GM18505 (cell line): ENCODE measurements at regions not wholly inside any gene's neighbourhood (a gene's known extent, or its start where the extent isn't known, plus 50 kb on each side); places are given as distances from the start of the nearest gene placed in this dataset.

ENCODE experiments used
- ATAC-seq: cut with Tn5 transposase; IDR thresholded peaks from one replicate; pipeline ENCODE4 v1.9.1; 2021; ENCODE audit not compliant: unreplicated experiment
- POLR2A ChIP-seq: IDR thresholded peaks from 4 replicates; pipeline ENCODE4 v1.6.1; 2011; ENCODE audit warnings: borderline replicate concordance; ENCODE audit not compliant: insufficient read depth, insufficient read length; ENCODE audit errors: extremely low read depth

DNA sequence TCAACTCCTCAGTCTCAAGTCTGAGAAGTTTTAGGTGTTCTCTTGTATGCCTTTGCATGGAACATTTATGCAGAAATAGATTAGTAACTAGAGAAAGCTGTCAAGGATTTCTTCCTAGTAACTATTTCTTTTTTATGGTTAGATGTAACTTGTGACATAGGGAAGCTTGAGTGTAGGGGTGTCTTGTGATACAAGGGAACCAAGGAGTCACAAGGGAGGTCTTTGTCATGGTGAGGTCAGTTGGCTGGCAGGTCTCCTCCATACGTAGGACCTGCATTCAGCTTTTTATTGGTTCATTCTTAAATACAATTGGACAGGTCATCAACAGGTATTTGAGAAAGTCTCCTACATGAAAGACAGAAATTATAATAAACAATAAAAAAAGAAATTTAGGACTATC is 394.0 kb upstream of the CCDC196 start:
- ATAC-seq = no peak
- TF ChIP-seq POLR2A = no peak

- no peak for ATAC-seq
- no peak for TF ChIP-seq POLR2A
Observed at GRCh38 chr14:66092748-66093147, 393.4 kb upstream of the CCDC196 start.

DNA sequence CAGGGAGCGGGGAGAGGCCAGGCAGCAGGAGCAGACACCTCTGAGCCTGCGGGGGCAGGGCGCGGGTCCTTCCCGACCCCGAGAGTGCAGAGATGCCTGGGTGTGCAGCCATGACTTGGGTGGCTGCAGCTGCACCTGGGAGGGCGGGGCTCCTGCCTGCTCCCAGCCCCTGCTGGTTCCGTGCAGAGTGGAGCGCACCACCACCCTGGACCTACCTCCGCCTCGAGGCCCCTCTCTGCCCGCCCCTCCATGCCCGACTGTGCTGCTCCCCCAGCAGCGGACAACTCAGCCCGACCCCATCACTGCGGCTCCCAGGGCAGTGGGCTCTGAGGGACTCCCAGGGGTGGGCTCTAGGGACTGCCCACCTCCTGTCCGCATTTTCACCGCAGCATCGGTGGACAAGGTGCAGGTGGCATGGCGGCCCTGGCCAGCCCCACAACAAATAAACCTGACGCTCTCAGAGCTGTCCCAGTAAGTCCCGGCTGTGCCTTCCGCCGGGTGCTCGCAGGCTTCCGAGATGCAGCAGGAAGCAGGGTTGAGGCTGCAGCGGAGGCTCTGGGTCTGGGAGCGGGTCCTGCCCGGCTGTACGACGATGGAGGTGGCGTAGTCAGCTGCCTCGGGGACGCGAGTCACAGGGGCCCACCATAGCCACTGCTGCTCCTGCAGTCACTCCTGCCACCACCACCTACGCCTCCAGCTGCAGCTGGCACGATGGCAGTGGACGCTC is 392.0 kb upstream of the CCDC196 start:
- no peak for ATAC-seq
- no peak for TF ChIP-seq POLR2A

- ATAC-seq = no peak
- no peak for TF ChIP-seq POLR2A
Observed at GRCh38 chr14:66099451-66099850, 386.7 kb upstream of the CCDC196 start.

DNA sequence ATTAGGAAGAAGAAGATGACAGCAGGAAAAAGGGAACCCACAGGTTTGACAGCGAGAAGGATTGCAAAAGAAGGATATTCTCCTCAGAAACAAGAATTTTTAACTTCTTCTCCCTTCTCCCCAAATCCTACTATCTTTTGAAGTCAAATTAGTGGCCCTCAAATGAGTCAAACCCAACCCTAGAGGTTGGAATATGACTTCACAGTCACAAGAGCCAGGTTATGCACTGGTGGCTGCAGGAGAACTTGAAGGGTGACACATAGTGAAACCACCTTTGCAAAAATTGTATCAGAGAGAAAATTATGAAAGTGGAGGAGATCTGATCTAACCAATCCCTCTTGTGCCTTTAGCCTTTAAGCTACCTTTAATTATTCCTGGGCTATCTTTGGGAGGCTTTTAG is 386.2 kb upstream of the CCDC196 start:
- no peak for TF ChIP-seq POLR2A
- peak; percentile 80 for ATAC-seq

DNA sequence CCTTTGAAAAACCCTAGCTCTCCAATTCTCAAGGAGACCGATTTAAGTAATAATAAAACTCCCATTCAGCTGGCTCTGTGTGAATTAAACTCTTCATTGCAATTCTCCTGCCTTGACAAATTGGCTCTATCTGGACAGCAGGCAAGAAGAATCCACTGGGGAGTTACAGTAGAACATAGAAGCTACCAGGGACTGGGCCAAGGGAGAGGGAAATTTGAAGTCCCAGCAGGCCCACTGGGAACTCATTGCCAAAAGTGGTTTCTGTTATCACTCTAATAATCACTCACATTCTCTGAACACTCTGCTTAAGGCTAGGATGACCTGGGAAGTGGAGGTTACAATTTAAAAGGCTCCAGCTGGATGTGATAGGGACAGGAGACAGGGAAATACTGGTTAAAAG is 384.5 kb upstream of the CCDC196 start:
- no peak for TF ChIP-seq POLR2A
- ATAC-seq = no peak

DNA sequence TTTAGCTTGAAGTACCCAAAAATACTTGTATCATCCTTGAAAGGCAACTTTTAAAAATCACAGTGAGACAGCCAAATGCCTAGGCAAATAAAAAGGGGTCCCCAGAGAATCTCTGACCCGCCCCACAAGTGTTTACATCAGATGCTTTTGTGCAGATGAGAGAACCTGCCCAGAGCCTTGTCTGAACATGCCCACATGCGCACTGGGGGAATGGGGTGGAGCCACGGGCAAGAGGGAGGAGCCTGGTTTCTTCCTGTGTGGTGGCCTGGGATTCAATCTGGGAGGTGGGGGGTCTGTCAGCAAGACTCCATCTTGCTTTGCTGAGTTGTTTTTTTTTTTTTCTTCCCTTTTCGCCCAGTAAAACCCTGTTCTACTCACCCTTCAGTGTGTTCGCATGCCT is 381.7 kb upstream of the CCDC196 start:
- no peak for ATAC-seq

GRCh38 chr14:66105815-66106214 is 380.4 kb upstream of the CCDC196 start:
- ATAC-seq = no peak
- no peak for TF ChIP-seq POLR2A

More for the DNA sequence above, 381.7 kb upstream of the CCDC196 start:
- TF ChIP-seq POLR2A = no peak

- TF ChIP-seq POLR2A = no peak
- ATAC-seq = no peak
Observed at GRCh38 chr14:66109426-66109825, 376.7 kb upstream of the CCDC196 start.

DNA sequence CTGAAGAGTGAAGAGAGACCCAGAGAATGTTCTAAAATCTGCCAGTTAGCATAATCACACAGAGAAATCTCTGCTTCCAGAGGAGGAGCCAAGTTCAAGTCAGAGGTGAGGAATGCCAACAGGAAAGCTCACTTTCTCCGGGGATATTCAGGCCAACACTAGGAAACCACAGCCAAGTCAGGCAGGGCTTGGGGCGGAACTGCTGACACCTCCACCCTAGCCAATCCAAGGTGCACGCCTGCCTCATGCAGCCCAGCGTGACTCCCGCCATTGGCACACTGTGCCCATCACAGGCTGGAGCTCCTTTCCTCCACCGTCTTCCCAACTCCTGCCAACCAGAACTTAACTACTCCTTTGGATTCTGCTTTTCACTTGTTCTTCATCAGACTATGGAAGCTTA is 374.3 kb upstream of the CCDC196 start:
- ATAC-seq = no peak
- TF ChIP-seq POLR2A = no peak

DNA sequence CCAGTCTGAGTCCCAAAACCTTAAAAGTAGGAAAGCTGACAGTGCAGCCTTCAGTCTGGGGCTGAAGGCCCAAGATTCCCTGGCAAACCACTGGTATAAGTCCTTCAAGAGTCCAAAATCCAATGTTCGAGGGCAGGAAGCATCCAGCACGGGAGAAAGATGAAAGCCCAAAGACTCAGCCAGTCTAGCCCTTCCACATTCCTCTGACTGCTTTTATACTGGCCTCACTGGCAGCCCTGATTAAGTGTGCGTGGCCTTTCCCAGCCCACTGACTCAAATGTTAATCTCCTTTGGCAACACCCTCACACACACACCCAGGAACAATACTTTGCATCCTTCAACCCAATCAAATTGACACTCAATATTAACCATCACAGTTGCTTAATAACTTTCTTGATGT is 372.1 kb upstream of the CCDC196 start:
- no peak for TF ChIP-seq POLR2A
- no peak for ATAC-seq

DNA sequence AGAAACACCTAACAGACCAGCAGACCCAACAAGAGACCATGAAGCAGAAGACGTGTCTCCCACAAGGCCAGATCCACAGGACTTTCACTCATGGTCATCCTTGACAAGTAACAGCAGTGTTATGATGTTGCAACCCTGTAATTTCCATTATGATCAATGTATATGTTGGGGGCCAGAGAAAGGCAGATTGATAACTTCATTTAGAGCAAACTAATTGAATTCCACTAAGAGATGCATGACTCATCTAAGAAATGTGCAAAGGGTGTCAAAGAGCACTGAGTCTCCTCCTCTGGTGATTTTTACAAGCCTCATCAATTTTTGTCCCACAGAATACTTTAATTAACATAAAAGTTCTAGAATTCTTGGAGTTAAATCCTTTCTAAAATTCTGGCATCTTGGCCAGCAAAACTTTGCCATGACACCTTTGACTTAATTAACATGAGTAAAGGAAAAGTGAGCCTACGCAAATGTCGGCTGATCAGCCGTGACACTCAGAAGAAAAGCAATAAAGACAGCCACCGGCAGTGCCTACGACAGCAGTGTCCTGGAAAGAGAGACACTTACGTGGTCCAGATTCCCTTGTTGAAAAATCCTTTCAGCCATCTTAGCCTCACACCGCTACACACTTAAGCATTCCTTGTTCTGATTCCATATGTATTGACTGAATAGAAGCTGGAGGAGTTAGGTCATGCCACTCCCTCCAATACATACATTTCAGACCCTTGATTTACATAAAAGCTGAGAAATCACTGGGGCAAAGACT is 370.2 kb upstream of the CCDC196 start:
- TF ChIP-seq POLR2A = no peak
- ATAC-seq = no peak

- TF ChIP-seq POLR2A = no peak
- ATAC-seq = no peak
Observed at GRCh38 chr14:66116732-66117131, 369.4 kb upstream of the CCDC196 start.

- TF ChIP-seq POLR2A = no peak
- no peak for ATAC-seq
Observed at GRCh38 chr14:66117600-66117999, 368.6 kb upstream of the CCDC196 start.
